COLO668 (cell line): ENCODE measurements at regions not wholly inside any gene's neighbourhood (a gene's known extent, or its start where the extent isn't known, plus 50 kb on each side); places are given as distances from the start of the nearest gene placed in this dataset.

ENCODE experiments used
- DNase-seq: peaks from one replicate; lab custom pipeline; 2025; ENCODE audit not compliant: unreplicated experiment; lab: John Stamatoyannopoulos, UW

GRCh38 chr20:17858450-17859001, 110.1 kb downstream of the SNX5 start:
- no peak for DNase-seq

GRCh38 chr20:17857639-17858449, 110.8 kb downstream of the SNX5 start:
- no peak for DNase-seq

- no peak for DNase-seq
Observed at GRCh38 chr20:17856837-17857605, 111.6 kb downstream of the SNX5 start.

GRCh38 chr20:17856024-17856564, 112.5 kb downstream of the SNX5 start:
- DNase-seq = peak; percentile 25

- peak; percentile 40 for DNase-seq
Observed at GRCh38 chr20:17854307-17854903, 114.2 kb downstream of the SNX5 start.

GRCh38 chr20:17852323-17852722, 116.3 kb downstream of the SNX5 start:
- no peak for DNase-seq

- no peak for DNase-seq
Observed at GRCh38 chr20:17850684-17851026, 117.9 kb downstream of the SNX5 start.

- DNase-seq = no peak
Observed at GRCh38 chr20:17849901-17850683, 118.5 kb downstream of the SNX5 start.

GRCh38 chr20:17849138-17849900, 119.3 kb downstream of the SNX5 start:
- no peak for DNase-seq

- DNase-seq = peak; percentile 82
Observed at GRCh38 chr20:17848249-17849048, 120.1 kb downstream of the SNX5 start.

GRCh38 chr20:17845701-17846475, 122.7 kb downstream of the SNX5 start:
- DNase-seq = no peak

GRCh38 chr20:17844549-17845298, 123.9 kb downstream of the SNX5 start:
- DNase-seq = no peak

GRCh38 chr20:17844133-17844429, 124.5 kb downstream of the SNX5 start:
- no peak for DNase-seq

GRCh38 chr20:17843246-17844132, 125.1 kb downstream of the SNX5 start:
- DNase-seq = no peak

- no peak for DNase-seq
Observed at GRCh38 chr20:17841751-17842215, 126.8 kb downstream of the SNX5 start.

GRCh38 chr20:17840423-17840822, 128.2 kb downstream of the SNX5 start:
- DNase-seq = no peak

- DNase-seq = no peak
Observed at GRCh38 chr20:17838921-17839320, 129.7 kb downstream of the SNX5 start.
